RWPE1 (cell line): ENCODE measurements at regions not wholly inside any gene's neighbourhood (a gene's known extent, or its start where the extent isn't known, plus 50 kb on each side); places are given as distances from the start of the nearest gene placed in this dataset.

ENCODE experiments used
- CTCF ChIA-PET: fragments of 350-600 bp; sonication (Branson Sonifier 250); formaldehyde crosslinking; extraction: SDS; loops from one replicate; lab custom pipeline; 2021; lab: Yijun Ruan, JAX
- POLR2A ChIA-PET: fragments of 400-600 bp; formaldehyde crosslinking; extraction: SDS; loops from one replicate; lab custom pipeline; 2020; ENCODE audit warnings: antibody characterized with exemption; ENCODE audit not compliant: low non-redundant PET; lab: Yijun Ruan, JAX
- DNase-seq: peaks from one replicate; pipeline ENCODE4 v3.0.0; 2012; ENCODE audit warnings: low spot score
- H3K27ac ChIP-seq: fragments of 450-650 bp; 2 replicates; pipeline ENCODE4 v1.5.1; 2017
- TF ChIP-seq, protein P1 (sequence below): fragments of 450-650 bp; conservative IDR thresholded peaks from 2 replicates; pipeline ENCODE4 v1.5.1; 2017; ENCODE audit warnings: low read depth, mild to moderate bottlenecking

DNA sequence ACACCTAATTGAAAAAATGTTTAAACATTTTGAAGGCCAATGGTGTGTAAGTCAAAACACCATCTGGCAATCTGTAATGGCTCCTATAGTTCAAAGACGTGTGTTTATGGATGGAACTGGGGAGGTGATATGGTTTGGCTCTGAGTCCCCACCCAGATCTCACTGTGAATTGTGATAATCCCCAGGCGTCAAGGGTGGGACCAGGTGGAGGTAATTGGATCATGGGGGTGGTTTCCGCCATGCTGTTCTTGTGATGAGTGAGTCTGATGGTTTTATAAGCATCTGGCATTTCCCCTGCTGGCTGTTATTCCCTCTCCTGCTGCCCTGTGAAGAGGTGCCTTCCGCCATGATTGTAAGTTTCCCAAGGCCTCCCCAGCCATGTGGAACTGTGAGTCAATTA is 52.2 kb downstream of the ADRA2C start:
- CTCF ChIA-PET: no interaction called here
- TF ChIP-seq, protein P1, sequence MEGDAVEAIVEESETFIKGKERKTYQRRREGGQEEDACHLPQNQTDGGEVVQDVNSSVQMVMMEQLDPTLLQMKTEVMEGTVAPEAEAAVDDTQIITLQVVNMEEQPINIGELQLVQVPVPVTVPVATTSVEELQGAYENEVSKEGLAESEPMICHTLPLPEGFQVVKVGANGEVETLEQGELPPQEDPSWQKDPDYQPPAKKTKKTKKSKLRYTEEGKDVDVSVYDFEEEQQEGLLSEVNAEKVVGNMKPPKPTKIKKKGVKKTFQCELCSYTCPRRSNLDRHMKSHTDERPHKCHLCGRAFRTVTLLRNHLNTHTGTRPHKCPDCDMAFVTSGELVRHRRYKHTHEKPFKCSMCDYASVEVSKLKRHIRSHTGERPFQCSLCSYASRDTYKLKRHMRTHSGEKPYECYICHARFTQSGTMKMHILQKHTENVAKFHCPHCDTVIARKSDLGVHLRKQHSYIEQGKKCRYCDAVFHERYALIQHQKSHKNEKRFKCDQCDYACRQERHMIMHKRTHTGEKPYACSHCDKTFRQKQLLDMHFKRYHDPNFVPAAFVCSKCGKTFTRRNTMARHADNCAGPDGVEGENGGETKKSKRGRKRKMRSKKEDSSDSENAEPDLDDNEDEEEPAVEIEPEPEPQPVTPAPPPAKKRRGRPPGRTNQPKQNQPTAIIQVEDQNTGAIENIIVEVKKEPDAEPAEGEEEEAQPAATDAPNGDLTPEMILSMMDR: no peak
- no peak overlapping the region for H3K27ac ChIP-seq
- DNase-seq: no peak
- POLR2A ChIA-PET: no interaction called here

DNA sequence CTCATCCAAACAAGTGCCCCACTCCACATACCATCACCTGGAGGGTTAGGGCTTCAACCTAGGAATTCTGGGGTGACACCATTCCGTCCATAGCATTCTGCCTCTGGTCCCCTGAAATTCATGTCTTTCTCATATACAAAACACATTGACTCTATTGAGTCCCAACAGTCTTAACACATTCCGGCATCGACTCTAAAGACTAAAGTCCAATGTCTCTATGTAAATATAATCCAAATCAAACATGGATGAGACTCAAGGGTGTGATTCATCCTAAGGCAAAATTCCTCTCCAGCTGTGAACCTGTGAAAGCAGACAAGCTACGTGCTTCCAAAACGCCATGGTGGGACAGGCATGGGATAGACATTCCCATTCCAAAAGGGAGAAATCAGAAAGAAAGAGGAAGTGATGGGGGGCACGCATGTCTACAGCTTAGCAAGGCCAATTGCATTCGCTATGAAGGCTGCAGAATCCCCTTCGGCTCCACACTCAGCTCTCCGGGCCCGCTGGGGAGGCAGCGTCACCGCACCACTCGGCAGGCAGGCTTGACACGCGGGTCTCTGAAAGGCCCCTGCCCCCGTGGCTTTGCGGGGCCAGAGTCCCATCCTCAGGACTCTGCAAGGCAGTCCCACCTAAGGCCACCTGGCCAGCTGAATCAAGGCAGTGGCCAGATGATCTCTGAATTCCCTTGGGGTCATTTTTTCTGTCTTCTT is 53.2 kb downstream of the ADRA2C start:
- ChIA-PET POLR2A (no interaction called here), CTCF (no interaction called here)
- TF ChIP-seq, protein P1: no peak
- H3K27ac ChIP-seq: no peak overlapping the region
- no peak for DNase-seq

GRCh38 chr4:3820016-3820805 is 54.0 kb downstream of the ADRA2C start:
- ChIA-PET CTCF (no interaction called here), POLR2A (interaction anchor here (0.6 kb wide), 1 partner anchor 15 kb away, joined by 3 read pairs; no protein-coding TSS in a partner anchor)
- no peak for DNase-seq
- TF ChIP-seq, protein P1: no peak
- no peak overlapping the region for H3K27ac ChIP-seq

- no peak for DNase-seq
- no peak overlapping the region for H3K27ac ChIP-seq
- POLR2A ChIA-PET: no interaction called here
- TF ChIP-seq, protein P1: no peak
- CTCF ChIA-PET: no interaction called here
Measured at GRCh38 chr4:3820806-3821579, 54.8 kb downstream of the ADRA2C start.

- CTCF ChIA-PET: interaction anchor here (0.7 kb wide), 1 partner anchor 42 kb away, joined by 3 read pairs; no protein-coding TSS in a partner anchor
- H3K27ac ChIP-seq: no peak overlapping the region
- no peak for DNase-seq
- POLR2A ChIA-PET: no interaction called here
- TF ChIP-seq, protein P1: no peak
Measured at GRCh38 chr4:3821580-3822229, 55.5 kb downstream of the ADRA2C start.
